GM23338 (cell line): ENCODE measurements at regions not wholly inside any gene's neighbourhood (a gene's known extent, or its start where the extent isn't known, plus 50 kb on each side); places are given as distances from the start of the nearest gene placed in this dataset.

Experiments
- ATAC-seq: fragments of 200-7000 bp; cut with Tn5 transposase; 3 replicates; pipeline ENCODE4 v1.9.1; 2020
- DNase-seq: peaks from one replicate; pipeline ENCODE4 v3.0.0-alpha.2; 2015; ENCODE audit warnings: low spot score
- H2AFZ ChIP-seq: fragments of 200-600 bp; sonication (generic); 2 replicates; pipeline ENCODE4 v1.8.0; 2016; ENCODE audit warnings: antibody characterized with exemption, mild to moderate bottlenecking, moderate library complexity
- H3F3A ChIP-seq: fragments of 200-600 bp; sonication (generic); replicated peaks from 2 replicates; pipeline ENCODE4 v1.8.0; 2017; ENCODE audit warnings: antibody characterized with exemption, mixed run types, low read depth
- H3K27ac ChIP-seq: fragments of 200-600 bp; sonication (generic); 2 replicates; pipeline ENCODE4 v1.6.1; 2016; ENCODE audit warnings: low read depth
- H3K27me3 ChIP-seq: fragments of 200-600 bp; sonication (generic); 2 replicates; pipeline ENCODE4 v1.8.0; 2016; ENCODE audit warnings: mild to moderate bottlenecking, mixed run types, moderate library complexity; ENCODE audit not compliant: insufficient read depth
- H3K36me3 ChIP-seq: fragments of 200-600 bp; sonication (generic); 2 replicates; pipeline ENCODE4 v1.8.0; 2016; ENCODE audit warnings: mild to moderate bottlenecking; ENCODE audit not compliant: insufficient read depth
- H3K4me1 ChIP-seq: fragments of 200-600 bp; sonication (generic); 2 replicates; pipeline ENCODE4 v1.8.0; 2016; ENCODE audit warnings: mild to moderate bottlenecking, moderate library complexity; ENCODE audit not compliant: insufficient read depth
- H3K4me2 ChIP-seq: fragments of 200-600 bp; sonication (generic); 2 replicates; pipeline ENCODE4 v1.7.1; 2017; ENCODE audit warnings: mixed run types
- H3K4me3 ChIP-seq: fragments of 200-600 bp; sonication (generic); 2 replicates; pipeline ENCODE4 v1.6.1; 2016; ENCODE audit warnings: mixed run types
- H3K79me2 ChIP-seq: fragments of 200-600 bp; sonication (generic); replicated peaks from 2 replicates; pipeline ENCODE4 v1.8.0; 2017; ENCODE audit warnings: mild to moderate bottlenecking; ENCODE audit not compliant: insufficient read depth
- H3K9me2 ChIP-seq: fragments of 200-600 bp; sonication (generic); 2 replicates; pipeline ENCODE4 v1.8.0; 2017; ENCODE audit not compliant: insufficient read depth
- H4K20me1 ChIP-seq: fragments of 200-600 bp; sonication (generic); replicated peaks from 2 replicates; pipeline ENCODE4 v1.8.0; 2017; ENCODE audit warnings: mild to moderate bottlenecking; ENCODE audit not compliant: insufficient read depth
- H3K27ac Mint-ChIP-seq: 2 replicates; pipeline ENCODE4 v1.8.0; 2020; ENCODE audit warnings: inconsistent platforms, mild to moderate bottlenecking, moderate library complexity, mixed read lengths
- H3K27me3 Mint-ChIP-seq: 3 replicates; pipeline ENCODE4 v1.8.0; 2022; ENCODE audit warnings: low read depth, mild to moderate bottlenecking, moderate library complexity, mixed read lengths, inconsistent platforms; ENCODE audit not compliant: insufficient read depth, poor library complexity
- H3K36me3 Mint-ChIP-seq: 3 replicates; pipeline ENCODE4 v1.8.0; 2021; ENCODE audit warnings: low read depth, mild to moderate bottlenecking, inconsistent platforms, moderate library complexity, mixed read lengths
- H3K4me1 Mint-ChIP-seq: 3 replicates; pipeline ENCODE4 v1.8.0; 2020; ENCODE audit warnings: mild to moderate bottlenecking, inconsistent platforms, mixed read lengths
- H3K4me3 Mint-ChIP-seq: 3 replicates; pipeline ENCODE4 v1.8.0; 2021; ENCODE audit warnings: moderate library complexity, mild to moderate bottlenecking, inconsistent platforms, mixed read lengths
- H3K9me3 Mint-ChIP-seq: 3 replicates; pipeline ENCODE4 v1.8.0; 2020; ENCODE audit warnings: moderate library complexity, mild to moderate bottlenecking, inconsistent platforms, mixed read lengths
- CREB1 ChIP-seq: fragments of 250-450 bp; sonication (Bioruptor Pico); IDR thresholded peaks from 2 replicates; pipeline ENCODE4 v1.5.0; 2020; ENCODE audit warnings: low read depth, mild to moderate bottlenecking, moderate library complexity
- CTCF ChIP-seq, 2 experiments: fragments of 200-600 bp in 1 of 2; sonication (generic) in 1 of 2; conservative IDR thresholded peaks; 2 replicates each; pipeline versions ENCODE4 v1.5.1 to v1.6.1; 2016 to 2017; ENCODE audit warnings: antibody characterized with exemption in 2 of 2, low read depth in 2 of 2, mild to moderate bottlenecking in 2 of 2, moderate library complexity in 1 of 2
- EZH2 ChIP-seq: fragments of 200-600 bp; sonication (generic); IDR thresholded peaks from one replicate; pipeline ENCODE4 v1.8.0; 2017; ENCODE audit warnings: antibody characterized with exemption, mild to moderate bottlenecking, low read depth; ENCODE audit not compliant: unreplicated experiment
- EZH2phosphoT487 ChIP-seq: fragments of 200-600 bp; sonication (generic); IDR thresholded peaks from one replicate; pipeline ENCODE4 v1.8.1; 2018; ENCODE audit warnings: antibody characterized with exemption; ENCODE audit not compliant: unreplicated experiment
- JUNB ChIP-seq: IDR thresholded peaks from one replicate; pipeline ENCODE4 v1.6.1; 2016; ENCODE audit warnings: antibody characterized with exemption; ENCODE audit not compliant: unreplicated experiment
- NANOG ChIP-seq: IDR thresholded peaks from 2 replicates; pipeline ENCODE4 v1.6.1; 2016; ENCODE audit warnings: antibody characterized with exemption, borderline replicate concordance
- POLR2AphosphoS5 ChIP-seq: IDR thresholded peaks from 2 replicates; pipeline ENCODE4 v1.6.1; 2016; ENCODE audit warnings: antibody characterized with exemption, low read depth
- REST ChIP-seq: IDR thresholded peaks from one replicate; pipeline ENCODE4 v1.6.1; 2018; ENCODE audit warnings: antibody characterized with exemption; ENCODE audit not compliant: unreplicated experiment
- STAT1 ChIP-seq: IDR thresholded peaks from one replicate; pipeline ENCODE4 v1.6.1; 2016; ENCODE audit warnings: antibody characterized with exemption; ENCODE audit not compliant: unreplicated experiment
- ZNF114 ChIP-seq: fragments of 250-450 bp; sonication (Bioruptor Pico); IDR thresholded peaks from 2 replicates; pipeline ENCODE4 v1.5.0; 2020; ENCODE audit warnings: mild to moderate bottlenecking, moderate library complexity
- ZNF331 ChIP-seq: fragments of 250-450 bp; sonication (Bioruptor Pico); IDR thresholded peaks from 2 replicates; pipeline ENCODE4 v1.5.0; 2020; ENCODE audit warnings: low read depth, mild to moderate bottlenecking, moderate library complexity
- ZNF462 ChIP-seq: fragments of 250-450 bp; sonication (Bioruptor Pico); IDR thresholded peaks from 2 replicates; pipeline ENCODE4 v1.5.0; 2020; ENCODE audit warnings: mild to moderate bottlenecking, moderate library complexity
- TF ChIP-seq, protein P1 (sequence below): IDR thresholded peaks from 2 replicates; pipeline ENCODE4 v1.6.1; 2016; ENCODE audit warnings: antibody characterized with exemption

DNA sequence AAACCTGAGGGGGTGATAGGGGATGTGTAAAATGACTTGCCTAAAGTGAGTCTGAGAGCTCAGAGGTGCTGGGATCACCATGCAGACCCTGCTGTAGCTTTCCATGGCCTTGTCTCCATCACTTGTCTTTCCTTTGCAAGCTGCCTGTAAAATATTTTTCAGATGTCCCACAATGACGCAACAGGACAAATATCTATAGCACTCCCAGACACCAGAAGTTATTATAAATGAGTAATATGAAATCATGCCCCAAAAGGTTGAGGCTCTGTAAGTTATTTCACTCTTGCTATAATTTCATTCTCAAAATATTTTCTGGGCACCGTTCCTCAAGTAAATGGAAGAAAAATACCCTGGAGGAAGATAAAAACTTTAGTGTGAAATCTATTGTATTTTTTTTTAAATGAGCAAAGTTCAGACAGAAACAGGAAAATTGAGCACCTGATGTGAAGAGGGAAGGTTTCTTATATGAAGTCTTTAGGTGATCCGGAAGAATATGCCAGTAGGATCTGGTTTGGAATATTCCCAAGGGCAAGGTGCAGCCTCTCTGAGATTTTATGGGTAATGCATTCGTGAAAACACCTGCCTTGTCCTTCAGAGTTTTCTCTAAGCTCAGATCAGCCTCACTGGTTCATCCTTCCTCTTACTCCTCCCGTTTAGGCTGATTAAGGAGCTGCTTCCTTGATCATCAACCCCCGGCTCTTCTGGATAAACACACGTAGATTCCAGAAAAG, 138.3 kb upstream of the DMAC1 start:
- ATAC-seq (no peak), DNase-seq (no peak)
- Mint-ChIP-seq H3K27me3 (no peaks in the 10 kb centered on the region), H3K36me3 (no peaks in the 10 kb centered on the region), H3K27ac (no peak overlapping the region), H3K4me3 (no peak overlapping the region), H3K4me1 (peaks cover 5% of the 10 kb centered on the region), H3K9me3 (peaks cover 11% of the 10 kb centered on the region; the same call in 2 of the 3 replicates)
- no peak overlapping the region for H3K27ac ChIP-seq
- H4K20me1 ChIP-seq: no peaks in the 10 kb centered on the region
- no peaks in the 10 kb centered on the region for H3K36me3 ChIP-seq
- H3K9me2 ChIP-seq: no peaks in the 10 kb centered on the region
- no peak overlapping the region for H2AFZ ChIP-seq
- no peaks in the 10 kb centered on the region for H3K79me2 ChIP-seq
- no peak overlapping the region for H3K4me3 ChIP-seq
- peaks cover 8% of the 10 kb centered on the region; the same call in 1 of the 2 replicates for H3K4me1 ChIP-seq
- no peaks in the 10 kb centered on the region for H3F3A ChIP-seq
- no peak for TF ChIP-seq JUNB
- TF ChIP-seq STAT1: no peak
- no peak for TF ChIP-seq ZNF462 (CRISPR knock-in tag)
- TF ChIP-seq EZH2: no peak
- no peak for TF ChIP-seq ZNF114
- no peak for TF ChIP-seq REST
- no peak for TF ChIP-seq POLR2AphosphoS5
- no peak for TF ChIP-seq EZH2phosphoT487
- TF ChIP-seq CTCF (conservative IDR thresholded peaks at IDR 0.05; ENCODE audit: low read depth in 2 of 2): no peak
- TF ChIP-seq ZNF331 (CRISPR knock-in tag): no peak
- TF ChIP-seq NANOG: no peak
- TF ChIP-seq, protein P1, sequence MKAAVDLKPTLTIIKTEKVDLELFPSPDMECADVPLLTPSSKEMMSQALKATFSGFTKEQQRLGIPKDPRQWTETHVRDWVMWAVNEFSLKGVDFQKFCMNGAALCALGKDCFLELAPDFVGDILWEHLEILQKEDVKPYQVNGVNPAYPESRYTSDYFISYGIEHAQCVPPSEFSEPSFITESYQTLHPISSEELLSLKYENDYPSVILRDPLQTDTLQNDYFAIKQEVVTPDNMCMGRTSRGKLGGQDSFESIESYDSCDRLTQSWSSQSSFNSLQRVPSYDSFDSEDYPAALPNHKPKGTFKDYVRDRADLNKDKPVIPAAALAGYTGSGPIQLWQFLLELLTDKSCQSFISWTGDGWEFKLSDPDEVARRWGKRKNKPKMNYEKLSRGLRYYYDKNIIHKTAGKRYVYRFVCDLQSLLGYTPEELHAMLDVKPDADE: no peak
- TF ChIP-seq CREB1 (CRISPR knock-in tag): no peak
- no peak overlapping the region for H3K4me2 ChIP-seq
- no peaks in the 10 kb centered on the region for H3K27me3 ChIP-seq
